ENCODE measurements at regions not wholly inside any gene's neighbourhood (a gene's known extent, or its start where the extent isn't known, plus 50 kb on each side); places are given as distances from the start of the nearest gene placed in this dataset.

GRCh38 chr1:57520743-57521515 lies 97.1 kb upstream of the DAB1 start:
- no peak for DNase-seq (ENCODE audit: low read depth)

- no peak for DNase-seq (ENCODE audit: low read depth)
Measured at GRCh38 chr1:57518496-57518895, 94.6 kb upstream of the DAB1 start.

GRCh38 chr1:57517587-57518374 lies 93.9 kb upstream of the DAB1 start:
- no peak for DNase-seq (ENCODE audit: low read depth)

GRCh38 chr1:57512386-57512785 lies 88.5 kb upstream of the DAB1 start:
- DNase-seq (ENCODE audit: low read depth) = no peak

- DNase-seq (ENCODE audit: low read depth) = no peak
Measured at GRCh38 chr1:57506941-57507340, 83.1 kb upstream of the DAB1 start.

- DNase-seq (ENCODE audit: low read depth) = no peak
Measured at GRCh38 chr1:57503337-57503736, 79.5 kb upstream of the DAB1 start.

GRCh38 chr1:57500136-57500830 lies 76.4 kb upstream of the DAB1 start:
- no peak for DNase-seq (ENCODE audit: low read depth)

GRCh38 chr1:57494530-57495079 lies 70.7 kb upstream of the DAB1 start:
- no peak for DNase-seq (ENCODE audit: low read depth)

- no peak for DNase-seq (ENCODE audit: low read depth)
Measured at GRCh38 chr1:57492586-57493226, 68.8 kb upstream of the DAB1 start.

GRCh38 chr1:57489358-57490036 lies 65.6 kb upstream of the DAB1 start:
- DNase-seq (ENCODE audit: low read depth) = no peak

GRCh38 chr1:57485643-57486042 lies 61.8 kb upstream of the DAB1 start:
- DNase-seq (ENCODE audit: low read depth) = no peak

- DNase-seq (ENCODE audit: low read depth) = no peak
Measured at GRCh38 chr1:57483954-57484353, 60.1 kb upstream of the DAB1 start.

GRCh38 chr1:57479471-57479870 lies 55.6 kb upstream of the DAB1 start:
- no peak for DNase-seq (ENCODE audit: low read depth)

GRCh38 chr1:57475366-57475765 lies 51.5 kb upstream of the DAB1 start:
- no peak for DNase-seq (ENCODE audit: low read depth)

- DNase-seq (ENCODE audit: low read depth) = no peak
Measured at GRCh38 chr1:57474137-57474750, 50.4 kb upstream of the DAB1 start.

Measured in myocyte (in vitro differentiated cells).